ENCODE measurements at regions not wholly inside any gene's neighbourhood (a gene's known extent, or its start where the extent isn't known, plus 50 kb on each side); places are given as distances from the start of the nearest gene placed in this dataset.

GRCh38 chr18:68267583-68267982 is 447.3 kb downstream of the TMX3 start:
- H3K9ac ChIP-seq (ENCODE audit: low read length), result no peak overlapping the region
- H3K4me3 ChIP-seq (ENCODE audit: low read length), result no peak overlapping the region
- no peak overlapping the region for H3K27ac ChIP-seq (ENCODE audit: low read length)
- H3K36me3 ChIP-seq (ENCODE audit: control insufficient read depth, low read depth, low read length), result no peaks in the 10 kb centered on the region
- H3K4me1 ChIP-seq (ENCODE audit: control insufficient read depth, low read depth, low read length), result no peaks in the 10 kb centered on the region
- no peaks in the 10 kb centered on the region for H3K27me3 ChIP-seq (ENCODE audit: control insufficient read depth, insufficient read depth, low read length)
- no peaks in the 10 kb centered on the region for H3K9me3 ChIP-seq (ENCODE audit: control insufficient read depth, low read depth, low read length)

GRCh38 chr18:68263481-68263880 is 451.4 kb downstream of the TMX3 start:
- Histone ChIP-seq H3K4me3 (ENCODE audit: low read length) (no peak overlapping the region), H3K9me3 (ENCODE audit: control insufficient read depth, low read depth, low read length) (no peaks in the 10 kb centered on the region), H3K27ac (ENCODE audit: low read length) (no peak overlapping the region), H3K36me3 (ENCODE audit: control insufficient read depth, low read depth, low read length) (no peaks in the 10 kb centered on the region), H3K4me1 (ENCODE audit: control insufficient read depth, low read depth, low read length) (no peaks in the 10 kb centered on the region), H3K27me3 (ENCODE audit: control insufficient read depth, insufficient read depth, low read length) (no peaks in the 10 kb centered on the region), H3K9ac (ENCODE audit: low read length) (no peak overlapping the region)

- Histone ChIP-seq H3K4me1 (ENCODE audit: control insufficient read depth, low read depth, low read length) (no peaks in the 10 kb centered on the region), H3K27ac (ENCODE audit: low read length) (no peak overlapping the region), H3K27me3 (ENCODE audit: control insufficient read depth, insufficient read depth, low read length) (no peaks in the 10 kb centered on the region), H3K9ac (ENCODE audit: low read length) (no peak overlapping the region), H3K36me3 (ENCODE audit: control insufficient read depth, low read depth, low read length) (no peaks in the 10 kb centered on the region), H3K9me3 (ENCODE audit: control insufficient read depth, low read depth, low read length) (no peaks in the 10 kb centered on the region), H3K4me3 (ENCODE audit: low read length) (no peak overlapping the region)
Measured at GRCh38 chr18:68262690-68263294, 452.1 kb downstream of the TMX3 start.

GRCh38 chr18:68256418-68257067 is 458.4 kb downstream of the TMX3 start:
- H3K4me3 ChIP-seq (ENCODE audit: low read length), result no peak overlapping the region
- no peaks in the 10 kb centered on the region for H3K9me3 ChIP-seq (ENCODE audit: control insufficient read depth, low read depth, low read length)
- no peaks in the 10 kb centered on the region for H3K36me3 ChIP-seq (ENCODE audit: control insufficient read depth, low read depth, low read length)
- no peak overlapping the region for H3K9ac ChIP-seq (ENCODE audit: low read length)
- no peak overlapping the region for H3K27ac ChIP-seq (ENCODE audit: low read length)
- H3K4me1 ChIP-seq (ENCODE audit: control insufficient read depth, low read depth, low read length), result no peaks in the 10 kb centered on the region
- no peaks in the 10 kb centered on the region for H3K27me3 ChIP-seq (ENCODE audit: control insufficient read depth, insufficient read depth, low read length)

- Histone ChIP-seq H3K4me3 (ENCODE audit: low read length) (no peak overlapping the region), H3K27me3 (ENCODE audit: control insufficient read depth, insufficient read depth, low read length) (no peaks in the 10 kb centered on the region), H3K27ac (ENCODE audit: low read length) (no peak overlapping the region), H3K9me3 (ENCODE audit: control insufficient read depth, low read depth, low read length) (no peaks in the 10 kb centered on the region), H3K36me3 (ENCODE audit: control insufficient read depth, low read depth, low read length) (no peaks in the 10 kb centered on the region), H3K4me1 (ENCODE audit: control insufficient read depth, low read depth, low read length) (no peaks in the 10 kb centered on the region), H3K9ac (ENCODE audit: low read length) (no peak overlapping the region)
Measured at GRCh38 chr18:68244786-68245185, 470.1 kb downstream of the TMX3 start.

GRCh38 chr18:68241881-68242280 is 473.0 kb downstream of the TMX3 start:
- no peak overlapping the region for H3K4me3 ChIP-seq (ENCODE audit: low read length)
- H3K9ac ChIP-seq (ENCODE audit: low read length), result no peak overlapping the region
- no peak overlapping the region for H3K27ac ChIP-seq (ENCODE audit: low read length)
- H3K9me3 ChIP-seq (ENCODE audit: control insufficient read depth, low read depth, low read length), result no peaks in the 10 kb centered on the region
- no peaks in the 10 kb centered on the region for H3K27me3 ChIP-seq (ENCODE audit: control insufficient read depth, insufficient read depth, low read length)
- H3K36me3 ChIP-seq (ENCODE audit: control insufficient read depth, low read depth, low read length), result no peaks in the 10 kb centered on the region
- H3K4me1 ChIP-seq (ENCODE audit: control insufficient read depth, low read depth, low read length), result no peaks in the 10 kb centered on the region

GRCh38 chr18:68234676-68235075 is 480.2 kb downstream of the TMX3 start:
- H3K9me3 ChIP-seq (ENCODE audit: control insufficient read depth, low read depth, low read length), result no peaks in the 10 kb centered on the region
- no peaks in the 10 kb centered on the region for H3K4me1 ChIP-seq (ENCODE audit: control insufficient read depth, low read depth, low read length)
- no peaks in the 10 kb centered on the region for H3K27me3 ChIP-seq (ENCODE audit: control insufficient read depth, insufficient read depth, low read length)
- no peak overlapping the region for H3K27ac ChIP-seq (ENCODE audit: low read length)
- no peaks in the 10 kb centered on the region for H3K36me3 ChIP-seq (ENCODE audit: control insufficient read depth, low read depth, low read length)
- H3K4me3 ChIP-seq (ENCODE audit: low read length), result no peak overlapping the region
- no peak overlapping the region for H3K9ac ChIP-seq (ENCODE audit: low read length)

- Histone ChIP-seq H3K9me3 (ENCODE audit: control insufficient read depth, low read depth, low read length) (no peaks in the 10 kb centered on the region), H3K4me3 (ENCODE audit: low read length) (no peak overlapping the region), H3K36me3 (ENCODE audit: control insufficient read depth, low read depth, low read length) (no peaks in the 10 kb centered on the region), H3K27me3 (ENCODE audit: control insufficient read depth, insufficient read depth, low read length) (no peaks in the 10 kb centered on the region), H3K4me1 (ENCODE audit: control insufficient read depth, low read depth, low read length) (no peaks in the 10 kb centered on the region), H3K9ac (ENCODE audit: low read length) (no peak overlapping the region), H3K27ac (ENCODE audit: low read length) (no peak overlapping the region)
Measured at GRCh38 chr18:68234131-68234530, 480.8 kb downstream of the TMX3 start.

- Histone ChIP-seq H3K4me1 (ENCODE audit: control insufficient read depth, low read depth, low read length) (no peaks in the 10 kb centered on the region), H3K27ac (ENCODE audit: low read length) (no peak overlapping the region), H3K36me3 (ENCODE audit: control insufficient read depth, low read depth, low read length) (no peaks in the 10 kb centered on the region), H3K4me3 (ENCODE audit: low read length) (no peak overlapping the region), H3K27me3 (ENCODE audit: control insufficient read depth, insufficient read depth, low read length) (no peaks in the 10 kb centered on the region), H3K9me3 (ENCODE audit: control insufficient read depth, low read depth, low read length) (no peaks in the 10 kb centered on the region), H3K9ac (ENCODE audit: low read length) (no peak overlapping the region)
Measured at GRCh38 chr18:68233018-68233417, 481.9 kb downstream of the TMX3 start.

- Histone ChIP-seq H3K36me3 (ENCODE audit: control insufficient read depth, low read depth, low read length) (no peaks in the 10 kb centered on the region), H3K9me3 (ENCODE audit: control insufficient read depth, low read depth, low read length) (no peaks in the 10 kb centered on the region), H3K4me1 (ENCODE audit: control insufficient read depth, low read depth, low read length) (no peaks in the 10 kb centered on the region), H3K4me3 (ENCODE audit: low read length) (no peak overlapping the region), H3K9ac (ENCODE audit: low read length) (no peak overlapping the region), H3K27me3 (ENCODE audit: control insufficient read depth, insufficient read depth, low read length) (no peaks in the 10 kb centered on the region), H3K27ac (ENCODE audit: low read length) (no peak overlapping the region)
Measured at GRCh38 chr18:68229351-68229750, 485.6 kb downstream of the TMX3 start.

- H3K27ac ChIP-seq (ENCODE audit: low read length), result no peak overlapping the region
- H3K27me3 ChIP-seq (ENCODE audit: control insufficient read depth, insufficient read depth, low read length), result no peaks in the 10 kb centered on the region
- H3K4me1 ChIP-seq (ENCODE audit: control insufficient read depth, low read depth, low read length), result peaks cover 13% of the 10 kb centered on the region
- no peaks in the 10 kb centered on the region for H3K9me3 ChIP-seq (ENCODE audit: control insufficient read depth, low read depth, low read length)
- no peak overlapping the region for H3K4me3 ChIP-seq (ENCODE audit: low read length)
- no peak overlapping the region for H3K9ac ChIP-seq (ENCODE audit: low read length)
- no peaks in the 10 kb centered on the region for H3K36me3 ChIP-seq (ENCODE audit: control insufficient read depth, low read depth, low read length)
Measured at GRCh38 chr18:68221111-68221724, 493.7 kb downstream of the TMX3 start.

GRCh38 chr18:68220458-68220857 is 494.4 kb downstream of the TMX3 start:
- no peaks in the 10 kb centered on the region for H3K27me3 ChIP-seq (ENCODE audit: control insufficient read depth, insufficient read depth, low read length)
- H3K4me1 ChIP-seq (ENCODE audit: control insufficient read depth, low read depth, low read length), result peaks cover 13% of the 10 kb centered on the region
- H3K27ac ChIP-seq (ENCODE audit: low read length), result no peak overlapping the region
- H3K4me3 ChIP-seq (ENCODE audit: low read length), result no peak overlapping the region
- H3K36me3 ChIP-seq (ENCODE audit: control insufficient read depth, low read depth, low read length), result no peaks in the 10 kb centered on the region
- no peaks in the 10 kb centered on the region for H3K9me3 ChIP-seq (ENCODE audit: control insufficient read depth, low read depth, low read length)
- H3K9ac ChIP-seq (ENCODE audit: low read length), result no peak overlapping the region

Measured in iPS-18a (cell line).